H1 (cell line): ENCODE measurements at regions not wholly inside any gene's neighbourhood (a gene's known extent, or its start where the extent isn't known, plus 50 kb on each side); places are given as distances from the start of the nearest gene placed in this dataset.
A peak's percentile ranks its signal among the peaks of the same experiment; 100 is the strongest.

ENCODE experiments used
- E2F6 ChIP-seq: IDR thresholded peaks from 2 replicates; pipeline ENCODE4 v1.6.1; 2012; ENCODE audit warnings: inconsistent platforms
- MAFK ChIP-seq: IDR thresholded peaks from 2 replicates; pipeline ENCODE4 v1.6.1; 2012; ENCODE audit warnings: low read depth, mild to moderate bottlenecking, improper control_type of control experiment, low read length
- POLR2A ChIP-seq, 2 experiments: IDR thresholded peaks; 1 replicate in 1 of 2; 2 replicates in 1 of 2; pipeline ENCODE4 v1.6.1; 2011; ENCODE audit warnings: low read depth in 2 of 2, low read length in 2 of 2, mild to moderate bottlenecking in 2 of 2; ENCODE audit errors: control extremely low read depth in 1 of 2
- SIN3A ChIP-seq, 2 experiments: IDR thresholded peaks in 1 of 2; conservative IDR thresholded peaks in 1 of 2; 2 replicates each; pipeline ENCODE4 v1.6.1; 2011 to 2012; ENCODE audit warnings: low read length in 2 of 2, improper control_type of control experiment in 1 of 2, low read depth in 1 of 2, mild to moderate bottlenecking in 1 of 2
- TF ChIP-seq, protein P1 (sequence below), 3 experiments: IDR thresholded peaks; 1 replicate in 2 of 3; 2 replicates in 1 of 3; pipeline versions ENCODE4 v1.5.1 to v1.6.1; 2011; ENCODE audit warnings: low read length in 3 of 3, mild to moderate bottlenecking in 3 of 3, inconsistent platforms in 2 of 3, low read depth in 1 of 3, moderate library complexity in 1 of 3; ENCODE audit not compliant: insufficient read depth in 1 of 3; ENCODE audit errors: control extremely low read depth in 1 of 3

- TF ChIP-seq POLR2A (IDR thresholded peaks at IDR 0.05; ENCODE audit: control extremely low read depth in 1 of 2, low read depth in 2 of 2, low read length in 2 of 2) (no peak), MAFK (peak; percentile 61; the same call in 1 of the 2 replicates), E2F6 (no peak), SIN3A (conservative IDR thresholded peaks at IDR 0.05 in 1 of 2, IDR thresholded peaks at IDR 0.05 in 1 of 2; ENCODE audit: low read depth in 1 of 2, low read length in 2 of 2) (no peak)
- TF ChIP-seq, protein P1, sequence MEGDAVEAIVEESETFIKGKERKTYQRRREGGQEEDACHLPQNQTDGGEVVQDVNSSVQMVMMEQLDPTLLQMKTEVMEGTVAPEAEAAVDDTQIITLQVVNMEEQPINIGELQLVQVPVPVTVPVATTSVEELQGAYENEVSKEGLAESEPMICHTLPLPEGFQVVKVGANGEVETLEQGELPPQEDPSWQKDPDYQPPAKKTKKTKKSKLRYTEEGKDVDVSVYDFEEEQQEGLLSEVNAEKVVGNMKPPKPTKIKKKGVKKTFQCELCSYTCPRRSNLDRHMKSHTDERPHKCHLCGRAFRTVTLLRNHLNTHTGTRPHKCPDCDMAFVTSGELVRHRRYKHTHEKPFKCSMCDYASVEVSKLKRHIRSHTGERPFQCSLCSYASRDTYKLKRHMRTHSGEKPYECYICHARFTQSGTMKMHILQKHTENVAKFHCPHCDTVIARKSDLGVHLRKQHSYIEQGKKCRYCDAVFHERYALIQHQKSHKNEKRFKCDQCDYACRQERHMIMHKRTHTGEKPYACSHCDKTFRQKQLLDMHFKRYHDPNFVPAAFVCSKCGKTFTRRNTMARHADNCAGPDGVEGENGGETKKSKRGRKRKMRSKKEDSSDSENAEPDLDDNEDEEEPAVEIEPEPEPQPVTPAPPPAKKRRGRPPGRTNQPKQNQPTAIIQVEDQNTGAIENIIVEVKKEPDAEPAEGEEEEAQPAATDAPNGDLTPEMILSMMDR (IDR thresholded peaks at IDR 0.05; ENCODE audit: control extremely low read depth in 1 of 3, insufficient read depth in 1 of 3, low read depth in 1 of 3, low read length in 3 of 3), result peak in 1 of 3 experiments; percentile 32; a peak in 1 of 4 replicates
Measured at GRCh38 chr12:28759333-28759732, 389.7 kb upstream of the FAR2 start.
